Lower lobe of right lung (tissue), 2 donors: ENCODE measurements at regions not wholly inside any gene's neighbourhood (a gene's known extent, or its start where the extent isn't known, plus 50 kb on each side); places are given as distances from the start of the nearest gene placed in this dataset.

Experiments used
- ATAC-seq, 2 donors: fragments of 200-7000 bp; cut with Tn5 transposase; one replicate each; pipeline ENCODE4 v1.9.1; 2020 to 2022; ENCODE audit warnings: mild to moderate bottlenecking in 2 of 2, moderate library complexity in 2 of 2
- DNase-seq: peaks from one replicate; pipeline ENCODE4 v3.0.0-alpha.2; 2020
- H3K27ac ChIP-seq: fragments of 200-600 bp; one replicate; pipeline ENCODE4 v1.8.0; 2022
- H3K27me3 ChIP-seq: fragments of 200-600 bp; one replicate; pipeline ENCODE4 v1.8.0; 2022; ENCODE audit warnings: low read depth
- H3K36me3 ChIP-seq: fragments of 200-600 bp; one replicate; pipeline ENCODE4 v1.8.0; 2022; ENCODE audit warnings: mild to moderate bottlenecking
- H3K4me1 ChIP-seq: fragments of 200-600 bp; one replicate; pipeline ENCODE4 v1.8.0; 2022
- H3K4me3 ChIP-seq: fragments of 200-600 bp; one replicate; pipeline ENCODE4 v1.8.0; 2022; ENCODE audit warnings: mild to moderate bottlenecking
- H3K9me3 ChIP-seq: fragments of 200-600 bp; one replicate; pipeline ENCODE4 v1.8.0; 2022
- CTCF ChIP-seq: fragments of 200-600 bp; IDR thresholded peaks from one replicate; pipeline ENCODE4 v1.8.0; 2022; ENCODE audit warnings: antibody characterized with exemption, mild to moderate bottlenecking
- intact Hi-C: fragments of 100-400 bp; cut with DNase I; formaldehyde crosslinking; loops from one replicate; pipeline ENCODE4 v1.11.0; 2022
- donor health status: DM: no; HTN: yes; CAD: no; lungs with severe emphysema.

- ATAC-seq (no peak), DNase-seq (no peak)
- H3K27ac ChIP-seq, result no peak overlapping the region
- H3K4me1 ChIP-seq, result no peaks in the 10 kb centered on the region
- no peaks in the 10 kb centered on the region for H3K27me3 ChIP-seq
- no peak for TF ChIP-seq CTCF
- intact Hi-C loops, result no loop called here
- H3K9me3 ChIP-seq, result no peaks in the 10 kb centered on the region
- H3K4me3 ChIP-seq, result no peak overlapping the region
- H3K36me3 ChIP-seq, result no peaks in the 10 kb centered on the region
Measured at GRCh38 chr10:128981881-128982615, 485.0 kb upstream of the MGMT start.

- H3K27ac ChIP-seq, result no peak overlapping the region
- no peaks in the 10 kb centered on the region for H3K36me3 ChIP-seq
- no peaks in the 10 kb centered on the region for H3K4me1 ChIP-seq
- H3K9me3 ChIP-seq, result no peaks in the 10 kb centered on the region
- no peak overlapping the region for H3K4me3 ChIP-seq
- ATAC-seq (no peak), DNase-seq (no peak)
- intact Hi-C loops, result no loop called here
- no peaks in the 10 kb centered on the region for H3K27me3 ChIP-seq
- no peak for TF ChIP-seq CTCF
Measured at GRCh38 chr10:128982616-128982915, 484.5 kb upstream of the MGMT start.

DNA sequence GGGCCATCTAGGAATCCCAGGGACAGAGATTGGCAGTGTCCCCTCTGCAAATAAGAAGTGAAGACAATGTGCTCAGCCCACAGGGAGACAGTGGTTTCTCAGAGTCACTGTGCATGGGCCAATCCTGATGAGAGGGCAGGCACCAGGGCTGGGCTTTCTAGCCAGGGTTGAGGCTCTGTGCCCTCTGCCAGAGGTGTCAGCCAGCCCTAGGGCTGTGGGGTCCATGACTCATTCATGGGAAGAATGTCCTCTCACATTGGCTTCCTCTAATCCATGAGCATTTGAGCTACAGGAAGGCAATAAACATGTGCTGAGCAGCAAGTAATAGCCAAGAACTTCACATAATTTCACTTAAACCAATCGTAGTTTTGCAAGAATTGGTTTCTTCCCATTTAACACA is 482.0 kb upstream of the MGMT start:
- intact Hi-C loops, result no loop called here
- no peak for ATAC-seq
- DNase-seq, result no peak
- Histone ChIP-seq H3K27ac (no peak overlapping the region), H3K4me1 (no peaks in the 10 kb centered on the region), H3K27me3 (peaks cover 6% of the 10 kb centered on the region), H3K36me3 (no peaks in the 10 kb centered on the region), H3K9me3 (no peaks in the 10 kb centered on the region), H3K4me3 (no peak overlapping the region)
- no peak for TF ChIP-seq CTCF

- no peaks in the 10 kb centered on the region for H3K4me1 ChIP-seq
- ATAC-seq, result no peak
- H3K27ac ChIP-seq, result no peak overlapping the region
- H3K9me3 ChIP-seq, result no peaks in the 10 kb centered on the region
- no peak for TF ChIP-seq CTCF
- H3K4me3 ChIP-seq, result no peak overlapping the region
- H3K36me3 ChIP-seq, result no peaks in the 10 kb centered on the region
- no peak for DNase-seq
- peaks cover 15% of the 10 kb centered on the region for H3K27me3 ChIP-seq
- intact Hi-C loops, result no loop called here
Measured at GRCh38 chr10:128990986-128991385, 476.1 kb upstream of the MGMT start.

- ATAC-seq (no peak), DNase-seq (no peak)
- no peaks in the 10 kb centered on the region for H3K36me3 ChIP-seq
- no peak overlapping the region for H3K4me3 ChIP-seq
- no peak for TF ChIP-seq CTCF
- H3K4me1 ChIP-seq, result no peaks in the 10 kb centered on the region
- no peak overlapping the region for H3K27ac ChIP-seq
- H3K9me3 ChIP-seq, result no peaks in the 10 kb centered on the region
- intact Hi-C loops, result no loop called here
- H3K27me3 ChIP-seq, result peaks cover 15% of the 10 kb centered on the region
Measured at GRCh38 chr10:128992770-128993169, 474.3 kb upstream of the MGMT start.
